ENCODE measurements at regions not wholly inside any gene's neighbourhood (a gene's known extent, or its start where the extent isn't known, plus 50 kb on each side); places are given as distances from the start of the nearest gene placed in this dataset.

- no peak for DNase-seq
These were observed 197.3 kb downstream of the PTEN start for GRCh38 chr10:88060762-88061161.

- no peak for DNase-seq
These were observed 199.0 kb downstream of the PTEN start for GRCh38 chr10:88062385-88062784.

GRCh38 chr10:88062798-88063472 is 199.5 kb downstream of the PTEN start:
- DNase-seq = peak; percentile 62

- DNase-seq = no peak
These were observed 200.6 kb downstream of the PTEN start for GRCh38 chr10:88063861-88064557.

- DNase-seq = peak; percentile 15
These were observed 201.4 kb downstream of the PTEN start for GRCh38 chr10:88064608-88065382.

GRCh38 chr10:88065383-88066049 is 202.1 kb downstream of the PTEN start:
- no peak for DNase-seq

- no peak for DNase-seq
These were observed 202.9 kb downstream of the PTEN start for GRCh38 chr10:88066319-88066718.

GRCh38 chr10:88066876-88067275 is 203.5 kb downstream of the PTEN start:
- no peak for DNase-seq

- no peak for DNase-seq
These were observed 204.3 kb downstream of the PTEN start for GRCh38 chr10:88067737-88068136.

- no peak for DNase-seq
These were observed 205.9 kb downstream of the PTEN start for GRCh38 chr10:88069338-88069737.

GRCh38 chr10:88070080-88070880 is 206.9 kb downstream of the PTEN start:
- peak; percentile 40 for DNase-seq

GRCh38 chr10:88071879-88072278 is 208.5 kb downstream of the PTEN start:
- DNase-seq = no peak

- DNase-seq = no peak
These were observed 210.3 kb downstream of the PTEN start for GRCh38 chr10:88073682-88074081.

- no peak for DNase-seq
These were observed 211.5 kb downstream of the PTEN start for GRCh38 chr10:88074971-88075370.

- no peak for DNase-seq
These were observed 212.8 kb downstream of the PTEN start for GRCh38 chr10:88076027-88076880.

GRCh38 chr10:88077977-88078376 is 214.6 kb downstream of the PTEN start:
- no peak for DNase-seq

GRCh38 chr10:88080213-88080612 is 216.8 kb downstream of the PTEN start:
- no peak for DNase-seq

GRCh38 chr10:88081457-88082054 is 218.1 kb downstream of the PTEN start:
- DNase-seq = no peak

GRCh38 chr10:88082391-88082790 is 219.0 kb downstream of the PTEN start:
- DNase-seq = no peak

- no peak for DNase-seq
These were observed 219.6 kb downstream of the PTEN start for GRCh38 chr10:88082806-88083596.

Data from EL (cell line).